Heart right ventricle (tissue), 16 donors: ENCODE measurements at regions not wholly inside any gene's neighbourhood (a gene's known extent, or its start where the extent isn't known, plus 50 kb on each side); places are given as distances from the start of the nearest gene placed in this dataset.

Source experiments
- ATAC-seq, 8 donors: fragments of 200-7000 bp; cut with Tn5 transposase; one replicate each; pipeline ENCODE4 v1.9.1; 2020; ENCODE audit warnings: mild to moderate bottlenecking in 8 of 8, moderate library complexity in 8 of 8, moderate number of reproducible peaks in 1 of 8
- DNase-seq, 2 donors: peaks; one replicate each; pipeline ENCODE4 v3.0.0-alpha.2; 2020
- H3K27ac ChIP-seq, 10 donors: fragments of 200-600 bp; sonication (generic) in 2 of 10; one replicate each; pipeline versions ENCODE4 v1.5.0 to v1.8.0; 2020 to 2022; ENCODE audit warnings: mild to moderate bottlenecking in 3 of 10
- H3K27me3 ChIP-seq, 7 donors: fragments of 200-600 bp; one replicate each; pipeline ENCODE4 v1.8.0; 2021 to 2022; ENCODE audit warnings: mild to moderate bottlenecking in 2 of 7
- H3K36me3 ChIP-seq, 9 donors: fragments of 200-600 bp; sonication (generic) in 1 of 9; one replicate each; pipeline versions ENCODE4 v1.5.0 to v1.8.0; 2020 to 2022; ENCODE audit warnings: mild to moderate bottlenecking in 2 of 9
- H3K4me1 ChIP-seq, 9 donors: fragments of 200-600 bp; sonication (generic) in 1 of 9; one replicate each; pipeline versions ENCODE4 v1.5.0 to v1.8.0; 2020 to 2022; ENCODE audit warnings: mild to moderate bottlenecking in 4 of 9
- H3K4me3 ChIP-seq, 10 donors: fragments of 200-600 bp; sonication (generic) in 2 of 10; one replicate each; pipeline versions ENCODE4 v1.5.0 to v1.8.0; 2020 to 2022; ENCODE audit warnings: mild to moderate bottlenecking in 7 of 10, moderate library complexity in 2 of 10
- H3K9me3 ChIP-seq, 11 donors: fragments of 200-600 bp in 10 of 11; sonication (generic) in 2 of 11; one replicate each; pipeline versions ENCODE4 v1.5.0 to v1.8.0; 2013 to 2022; ENCODE audit warnings: mild to moderate bottlenecking in 2 of 11, control low read depth in 1 of 11, moderate library complexity in 1 of 11
- CTCF ChIP-seq, 9 donors: fragments of 200-600 bp; sonication (generic) in 2 of 9; IDR thresholded peaks; one replicate each; pipeline versions ENCODE4 v1.5.0 to v1.8.0; 2021 to 2022; ENCODE audit warnings: antibody characterized with exemption in 9 of 9, mild to moderate bottlenecking in 5 of 9, moderate library complexity in 1 of 9
- WGBS, 2 donors: extraction: QIAGEN DNeasy Blood & Tissue Kit; methylation state at CpG; one replicate each; pipeline ENCODE4 v1.1.7; 2013; ENCODE audit warnings: inconsistent platforms in 1 of 2; 5-methylcytosine and 5-hydroxymethylcytosine counted together
- intact Hi-C, 10 donors: fragments of 100-400 bp; cut with DNase I; formaldehyde crosslinking; loops; one replicate each; pipeline versions ENCODE4 v1.11.1 to v1.14.2; 2022
- donor health status: Arrhythmogenic right ventricular cardiomyopathy.
- donor health status: ischemic (EF 13 %, LVEDD 7.1; RV severe dilation, severe dysfunction).
- donor health status: healthy with polysubstance abuse.
- donor health status: DM: no; HTN: yes; CAD: no.
- donor health status: DM: no; HTN: no; CAD: no.
- donor health status: ischemic (EF 25% LVEDD 6.9; RV normal size, moderate dysfunction).
- donor health status: ischemic (EF 25% LVEDD 5.7; RV mildly dilated, moderate dysfunction).
- donor health status: healthy.
- donor health status: DM: yes; HTN: yes; CAD: no.
- donor health status: Ischemic cardiomyopathy.
- donor health status: ischemic (EF 35%, LVEDD 5.7; RV mildly dilated, moderate dysfunction).
- donor health status: nonischemic (EF 11% LVEDD 7.7; RV severe dilation, severe dysfunction).
- donor health status: DM: yes; HTN: yes; CAD: no.
- donor health status: PGD.
- donor health status: ischemic (EF 29% LVEDD 5.4; RV normal size, mild dysfunction).
- donor health status: nonischemic (EF 23%, LVEDD 6.1; RV moderate dilation, normal function).

GRCh38 chr3:41106691-41107090 is 92.6 kb upstream of the CTNNB1 start:
- Histone ChIP-seq H3K27me3 (no peaks in the 10 kb centered on the region), H3K36me3 (no peaks in the 10 kb centered on the region), H3K4me3 (no peak overlapping the region), H3K4me1 (peaks cover 0 to 20% (median 12%) of the 10 kb centered on the region in 9 donors), H3K9me3 (no peaks in the 10 kb centered on the region), H3K27ac (no peak overlapping the region)
- intact Hi-C loops: no loop called here
- no peak for ATAC-seq
- no peak for TF ChIP-seq CTCF (IDR thresholded peaks at IDR 0.05)
- 89 to 92% methylated on average over 2 of the region's 2 CpGs for WGBS, 2 donors
- no peak for DNase-seq

GRCh38 chr3:41111011-41111410 is 88.3 kb upstream of the CTNNB1 start:
- H3K27ac ChIP-seq: no peak overlapping the region
- TF ChIP-seq CTCF (IDR thresholded peaks at IDR 0.05): no peak
- no peak overlapping the region for H3K4me3 ChIP-seq
- H3K9me3 ChIP-seq: no peaks in the 10 kb centered on the region
- H3K27me3 ChIP-seq: no peaks in the 10 kb centered on the region
- WGBS, 2 donors: 67 to 73% methylated on average over 2 of the region's 2 CpGs
- no peak for DNase-seq
- intact Hi-C loops: loop anchor here in 1 of 10 donors (5.0 to 10.0 kb wide), 2 partner anchors 86 to 136 kb away; partner anchors contain the start of gene CTNNB1
- ATAC-seq: no peak
- H3K4me1 ChIP-seq: no peaks in the 10 kb centered on the region
- no peaks in the 10 kb centered on the region for H3K36me3 ChIP-seq

- no peak for TF ChIP-seq CTCF (IDR thresholded peaks at IDR 0.05)
- Histone ChIP-seq H3K9me3 (no peaks in the 10 kb centered on the region), H3K27ac (no peak overlapping the region), H3K4me3 (no peak overlapping the region), H3K4me1 (peaks cover 0 to 10% (median 8%) of the 10 kb centered on the region in 9 donors), H3K27me3 (no peaks in the 10 kb centered on the region), H3K36me3 (no peaks in the 10 kb centered on the region)
- ATAC-seq: no peak
- DNase-seq: no peak
- 89 to 93% methylated on average over 2 of the region's 2 CpGs for WGBS, 2 donors
- intact Hi-C loops: loop anchor here in 1 of 10 donors (5.0 to 10.0 kb wide), 2 partner anchors 85 to 138 kb away; partner anchors contain the start of gene CTNNB1
Observed at GRCh38 chr3:41112466-41112865, 86.8 kb upstream of the CTNNB1 start.

- Histone ChIP-seq H3K27ac (no peak overlapping the region), H3K4me3 (no peak overlapping the region), H3K27me3 (no peaks in the 10 kb centered on the region), H3K4me1 (peaks cover 0 to 33% (median 17%) of the 10 kb centered on the region in 9 donors), H3K9me3 (no peaks in the 10 kb centered on the region), H3K36me3 (no peaks in the 10 kb centered on the region)
- no peak for ATAC-seq
- no peak for DNase-seq
- WGBS, 2 donors: 97% methylated on average over 4 of the region's 4 CpGs
- TF ChIP-seq CTCF (IDR thresholded peaks at IDR 0.05): no peak
- intact Hi-C loops: loop anchor here in 2 of 10 donors (5.0 to 10.0 kb wide), 3 partner anchors 82 to 140 kb away; partner anchors contain the start of gene CTNNB1 (in 1 of the 2)
Observed at GRCh38 chr3:41115069-41115468, 84.2 kb upstream of the CTNNB1 start.
